WTC11 (cell line): ENCODE measurements at regions not wholly inside any gene's neighbourhood (a gene's known extent, or its start where the extent isn't known, plus 50 kb on each side); places are given as distances from the start of the nearest gene placed in this dataset.

ENCODE experiments used
- CBFB ChIP-seq: sonication (generic); formaldehyde crosslinking; IDR thresholded peaks from 2 replicates; pipeline ENCODE4 v1.8.1; 2022; ENCODE audit warnings: mild to moderate bottlenecking, low read depth, missing genetic modification reagents
- CREM ChIP-seq: sonication (generic); formaldehyde crosslinking; IDR thresholded peaks from 2 replicates; pipeline ENCODE4 v1.8.1; 2022; ENCODE audit warnings: mild to moderate bottlenecking, missing genetic modification reagents, moderate library complexity
- ELF4 ChIP-seq: sonication (generic); formaldehyde crosslinking; IDR thresholded peaks from 2 replicates; pipeline ENCODE4 v1.8.1; 2022; ENCODE audit warnings: low read depth, mild to moderate bottlenecking, moderate library complexity, missing genetic modification reagents
- ETV6 ChIP-seq: sonication (generic); formaldehyde crosslinking; IDR thresholded peaks from 2 replicates; pipeline ENCODE4 v1.8.1; 2022; ENCODE audit warnings: mild to moderate bottlenecking, missing genetic modification reagents
- FOXJ3 ChIP-seq: sonication (generic); formaldehyde crosslinking; IDR thresholded peaks from 2 replicates; pipeline ENCODE4 v1.9.0; 2021; ENCODE audit warnings: missing genetic modification reagents, mild to moderate bottlenecking, borderline replicate concordance
- FOXK1 ChIP-seq: sonication (generic); formaldehyde crosslinking; IDR thresholded peaks from 2 replicates; pipeline ENCODE4 v1.8.0; 2022; ENCODE audit warnings: mild to moderate bottlenecking, moderate library complexity, missing genetic modification reagents
- GABPB1 ChIP-seq: sonication (generic); formaldehyde crosslinking; IDR thresholded peaks from 2 replicates; pipeline ENCODE4 v1.8.1; 2023; ENCODE audit warnings: mild to moderate bottlenecking, missing genetic modification reagents
- GRHL2 ChIP-seq: fragments of 250-450 bp; sonication (Bioruptor Pico); IDR thresholded peaks from 2 replicates; pipeline ENCODE4 v1.8.0; 2022; ENCODE audit warnings: mild to moderate bottlenecking, moderate library complexity; ENCODE audit not compliant: insufficient replicate concordance, severe bottlenecking
- JAZF1 ChIP-seq: fragments of 250-450 bp; sonication (Bioruptor Pico); IDR thresholded peaks from 2 replicates; pipeline ENCODE4 v1.9.0; 2021; ENCODE audit warnings: moderate library complexity, mild to moderate bottlenecking, inconsistent platforms
- JUN ChIP-seq: sonication (generic); formaldehyde crosslinking; IDR thresholded peaks from 2 replicates; pipeline ENCODE4 v1.8.0; 2023; ENCODE audit warnings: mild to moderate bottlenecking, missing genetic modification reagents
- KAT7 ChIP-seq: sonication (generic); formaldehyde crosslinking; IDR thresholded peaks from 2 replicates; pipeline ENCODE4 v1.8.1; 2023; ENCODE audit warnings: missing genetic modification reagents, mild to moderate bottlenecking, borderline replicate concordance
- MXD4 ChIP-seq: fragments of 250-450 bp; sonication (Bioruptor Pico); IDR thresholded peaks from 2 replicates; pipeline ENCODE4 v1.8.0; 2021; ENCODE audit warnings: mild to moderate bottlenecking, moderate library complexity, borderline replicate concordance
- NFATC4 ChIP-seq: fragments of 250-450 bp; sonication (Bioruptor Pico); IDR thresholded peaks from 2 replicates; pipeline ENCODE4 v1.9.0; 2021; ENCODE audit warnings: mild to moderate bottlenecking
- NFYB ChIP-seq: sonication (generic); formaldehyde crosslinking; conservative IDR thresholded peaks from 2 replicates; pipeline ENCODE4 v1.8.0; 2022; ENCODE audit warnings: low read depth, missing genetic modification reagents
- NR1H2 ChIP-seq: sonication (generic); formaldehyde crosslinking; IDR thresholded peaks from 2 replicates; pipeline ENCODE4 v1.9.0; 2021; ENCODE audit warnings: mild to moderate bottlenecking, moderate library complexity, missing genetic modification reagents
- NR2C2 ChIP-seq: sonication (generic); formaldehyde crosslinking; IDR thresholded peaks from 2 replicates; pipeline ENCODE4 v1.8.0; 2022; ENCODE audit warnings: mild to moderate bottlenecking, missing genetic modification reagents
- PRRX2 ChIP-seq: fragments of 250-450 bp; sonication (Bioruptor Pico); IDR thresholded peaks from 2 replicates; pipeline ENCODE4 v1.8.0; 2021; ENCODE audit warnings: mild to moderate bottlenecking
- RELA ChIP-seq: sonication (generic); formaldehyde crosslinking; IDR thresholded peaks from 2 replicates; pipeline ENCODE4 v1.8.1; 2022; ENCODE audit warnings: missing genetic modification reagents, mild to moderate bottlenecking, borderline replicate concordance
- RORB ChIP-seq: fragments of 250-450 bp; sonication (Bioruptor Pico); IDR thresholded peaks from 2 replicates; pipeline ENCODE4 v1.9.0; 2021; ENCODE audit warnings: mild to moderate bottlenecking
- SMAD3 ChIP-seq: sonication (generic); formaldehyde crosslinking; IDR thresholded peaks from 2 replicates; pipeline ENCODE4 v1.8.0; 2022; ENCODE audit warnings: missing genetic modification reagents, mild to moderate bottlenecking, borderline replicate concordance
- SMAD4 ChIP-seq: sonication (generic); formaldehyde crosslinking; IDR thresholded peaks from 2 replicates; pipeline ENCODE4 v1.8.0; 2022; ENCODE audit warnings: mild to moderate bottlenecking, missing genetic modification reagents
- SOX15 ChIP-seq: fragments of 250-450 bp; sonication (Bioruptor Pico); IDR thresholded peaks from 2 replicates; pipeline ENCODE4 v1.9.0; 2021; ENCODE audit warnings: mild to moderate bottlenecking
- TCF7 ChIP-seq: sonication (generic); formaldehyde crosslinking; IDR thresholded peaks from 2 replicates; pipeline ENCODE4 v1.8.0; 2022; ENCODE audit warnings: mild to moderate bottlenecking, low read depth, missing genetic modification reagents, moderate library complexity
- TEAD4 ChIP-seq: sonication (generic); formaldehyde crosslinking; IDR thresholded peaks from 2 replicates; pipeline ENCODE4 v1.8.0; 2022; ENCODE audit warnings: mild to moderate bottlenecking, missing genetic modification reagents
- TP53 ChIP-seq: sonication (generic); formaldehyde crosslinking; IDR thresholded peaks from 2 replicates; pipeline ENCODE4 v1.8.1; 2023; ENCODE audit warnings: mild to moderate bottlenecking, missing genetic modification reagents
- ZNF138 ChIP-seq: sonication (generic); formaldehyde crosslinking; conservative IDR thresholded peaks from 2 replicates; pipeline ENCODE4 v1.8.1; 2022; ENCODE audit warnings: mild to moderate bottlenecking, moderate library complexity, missing genetic modification reagents
- ZNF219 ChIP-seq: sonication (generic); formaldehyde crosslinking; IDR thresholded peaks from 2 replicates; pipeline ENCODE4 v1.8.0; 2023; ENCODE audit warnings: missing genetic modification reagents, mild to moderate bottlenecking, borderline replicate concordance
- ZNF263 ChIP-seq: sonication (generic); formaldehyde crosslinking; IDR thresholded peaks from 2 replicates; pipeline ENCODE4 v1.8.1; 2022; ENCODE audit warnings: low read depth, mild to moderate bottlenecking, moderate library complexity, missing genetic modification reagents
- ZNF671 ChIP-seq: fragments of 250-450 bp; sonication (Bioruptor Pico); IDR thresholded peaks from 2 replicates; pipeline ENCODE4 v1.8.0; 2021; ENCODE audit warnings: mild to moderate bottlenecking
- TF ChIP-seq, protein P1 (sequence below): sonication (generic); formaldehyde crosslinking; IDR thresholded peaks from 2 replicates; pipeline ENCODE4 v1.8.1; 2023; ENCODE audit warnings: mild to moderate bottlenecking, missing genetic modification reagents
- TF ChIP-seq, protein P2 (sequence below): fragments of 250-450 bp; sonication (Bioruptor Pico); IDR thresholded peaks from 2 replicates; pipeline ENCODE4 v2.1.2; 2022; ENCODE audit warnings: mild to moderate bottlenecking, moderate library complexity
- TF ChIP-seq, protein P3 (sequence below): fragments of 250-450 bp; sonication (Bioruptor Pico); conservative IDR thresholded peaks from 2 replicates; pipeline ENCODE4 v1.9.0; 2021; ENCODE audit warnings: mild to moderate bottlenecking
- TF ChIP-seq, protein P4 (sequence below): fragments of 200-600 bp; IDR thresholded peaks from 2 replicates; pipeline ENCODE4 v1.8.0; 2022; ENCODE audit warnings: antibody characterized with exemption
- TF ChIP-seq, protein P5 (sequence below): sonication (generic); formaldehyde crosslinking; IDR thresholded peaks from 2 replicates; pipeline ENCODE4 v1.8.1; 2022; ENCODE audit warnings: mild to moderate bottlenecking, missing genetic modification reagents, moderate library complexity, borderline replicate concordance

DNA sequence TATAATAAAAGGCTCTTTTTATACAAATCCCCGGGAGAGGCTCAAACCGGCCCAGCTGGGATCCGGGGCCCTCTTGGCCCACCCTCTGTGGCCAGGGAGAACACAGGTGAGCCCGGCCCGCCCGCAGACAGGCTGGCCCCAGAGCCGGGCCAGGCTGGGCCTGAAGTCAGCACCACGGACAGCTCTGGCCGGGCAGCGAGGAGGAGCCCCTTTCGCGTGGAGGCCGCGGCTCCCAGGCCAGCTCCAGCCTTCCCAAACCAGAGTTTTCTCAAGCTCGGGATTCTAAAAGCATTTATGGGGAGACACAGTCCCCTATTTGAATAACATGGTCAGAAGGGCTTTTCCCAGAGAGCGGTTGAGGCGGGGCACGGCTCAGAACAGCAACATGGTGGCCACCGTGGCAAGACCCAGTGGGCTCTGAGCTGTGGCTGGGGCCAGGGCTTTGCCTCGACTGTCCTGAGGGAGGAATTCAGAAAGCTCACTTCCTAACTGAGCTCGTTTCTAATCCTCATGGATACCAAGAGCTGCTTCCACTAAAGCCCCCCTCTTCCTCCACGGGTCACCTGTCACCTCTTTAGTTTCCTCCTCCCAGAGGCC lies 115.4 kb downstream of the BRD1 start (continued):
- TF ChIP-seq NFYB (CRISPR knock-in tag) (no peak; the same call in 1 of the 2 replicates), ELF4 (CRISPR knock-in tag) (no peak), NFATC4 (no peak), ZNF219 (CRISPR knock-in tag) (peak; percentile 84; the same call in 1 of the 2 replicates), ZNF138 (CRISPR knock-in tag) (no peak), MXD4 (CRISPR knock-in tag) (no peak), NR2C2 (CRISPR knock-in tag) (0 out of 2 replicates have a peak, but pooled peaks have one; percentile 11), RORB (CRISPR knock-in tag) (no peak), JAZF1 (CRISPR knock-in tag) (no peak), TP53 (peak; percentile 84; the same call in 1 of the 2 replicates), CREM (CRISPR knock-in tag) (no peak), GABPB1 (CRISPR knock-in tag) (no peak), ZNF263 (no peak), SMAD3 (CRISPR knock-in tag) (peak; percentile 61; the same call in 1 of the 2 replicates), JUN (CRISPR knock-in tag) (peak; percentile 91), PRRX2 (CRISPR knock-in tag) (no peak), TEAD4 (CRISPR knock-in tag) (peak; percentile 83; the same call in 1 of the 2 replicates), FOXK1 (peak; percentile 66), GRHL2 (CRISPR knock-in tag) (no peak), SMAD4 (CRISPR knock-in tag) (peak; percentile 74; the same call in 1 of the 2 replicates), SOX15 (no peak), NR1H2 (no peak), KAT7 (no peak), RELA (no peak), FOXJ3 (no peak), CBFB (no peak), ZNF671 (CRISPR knock-in tag) (no peak), ETV6 (CRISPR knock-in tag) (peak; percentile 70; the same call in 1 of the 2 replicates), TCF7 (peak; percentile 76; the same call in 1 of the 2 replicates)
- TF ChIP-seq, protein P1, sequence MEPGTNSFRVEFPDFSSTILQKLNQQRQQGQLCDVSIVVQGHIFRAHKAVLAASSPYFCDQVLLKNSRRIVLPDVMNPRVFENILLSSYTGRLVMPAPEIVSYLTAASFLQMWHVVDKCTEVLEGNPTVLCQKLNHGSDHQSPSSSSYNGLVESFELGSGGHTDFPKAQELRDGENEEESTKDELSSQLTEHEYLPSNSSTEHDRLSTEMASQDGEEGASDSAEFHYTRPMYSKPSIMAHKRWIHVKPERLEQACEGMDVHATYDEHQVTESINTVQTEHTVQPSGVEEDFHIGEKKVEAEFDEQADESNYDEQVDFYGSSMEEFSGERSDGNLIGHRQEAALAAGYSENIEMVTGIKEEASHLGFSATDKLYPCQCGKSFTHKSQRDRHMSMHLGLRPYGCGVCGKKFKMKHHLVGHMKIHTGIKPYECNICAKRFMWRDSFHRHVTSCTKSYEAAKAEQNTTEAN, result peak; percentile 75; the same call in 1 of the 2 replicates
- TF ChIP-seq, protein P2, sequence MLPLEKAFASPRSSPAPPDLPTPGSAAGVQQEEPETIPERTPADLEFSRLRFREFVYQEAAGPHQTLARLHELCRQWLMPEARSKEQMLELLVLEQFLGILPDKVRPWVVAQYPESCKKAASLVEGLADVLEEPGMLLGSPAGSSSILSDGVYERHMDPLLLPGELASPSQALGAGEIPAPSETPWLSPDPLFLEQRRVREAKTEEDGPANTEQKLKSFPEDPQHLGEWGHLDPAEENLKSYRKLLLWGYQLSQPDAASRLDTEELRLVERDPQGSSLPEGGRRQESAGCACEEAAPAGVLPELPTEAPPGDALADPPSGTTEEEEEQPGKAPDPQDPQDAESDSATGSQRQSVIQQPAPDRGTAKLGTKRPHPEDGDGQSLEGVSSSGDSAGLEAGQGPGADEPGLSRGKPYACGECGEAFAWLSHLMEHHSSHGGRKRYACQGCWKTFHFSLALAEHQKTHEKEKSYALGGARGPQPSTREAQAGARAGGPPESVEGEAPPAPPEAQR (CRISPR knock-in tag), result no peak
- TF ChIP-seq, protein P3, sequence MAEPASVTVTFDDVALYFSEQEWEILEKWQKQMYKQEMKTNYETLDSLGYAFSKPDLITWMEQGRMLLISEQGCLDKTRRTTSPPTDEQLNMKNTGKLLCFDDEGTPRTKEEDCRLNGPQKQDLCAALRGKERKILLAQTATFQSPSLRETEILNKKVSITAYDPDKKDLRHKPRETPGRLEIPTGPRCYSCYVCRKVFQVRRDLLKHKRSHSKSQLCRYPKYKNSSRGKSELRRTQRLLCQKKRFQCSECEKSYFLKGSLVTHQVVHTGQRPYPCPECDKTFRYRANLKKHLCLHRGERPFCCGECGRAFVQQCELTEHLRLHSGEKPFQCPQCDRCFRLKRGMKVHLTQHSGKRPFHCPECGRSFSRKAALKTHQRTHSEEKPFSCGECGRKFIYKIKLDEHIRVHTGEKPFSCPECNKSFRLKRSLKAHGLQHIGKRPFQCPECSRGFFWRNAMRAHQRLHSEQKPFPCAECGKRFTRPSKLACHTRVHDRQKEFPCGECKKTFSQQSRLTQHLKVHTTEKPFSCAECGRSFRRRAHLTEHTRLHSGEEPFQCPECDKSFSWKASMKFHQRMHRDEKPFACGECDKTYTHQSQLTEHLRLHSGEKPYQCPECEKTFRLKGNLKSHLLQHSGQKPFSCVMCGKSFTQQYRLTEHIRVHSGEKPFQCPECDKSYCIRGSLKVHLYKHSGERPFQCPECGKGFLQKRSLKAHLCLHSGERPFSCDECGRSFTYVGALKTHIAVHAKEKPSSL (CRISPR knock-in tag), result no peak
- TF ChIP-seq, protein P4, sequence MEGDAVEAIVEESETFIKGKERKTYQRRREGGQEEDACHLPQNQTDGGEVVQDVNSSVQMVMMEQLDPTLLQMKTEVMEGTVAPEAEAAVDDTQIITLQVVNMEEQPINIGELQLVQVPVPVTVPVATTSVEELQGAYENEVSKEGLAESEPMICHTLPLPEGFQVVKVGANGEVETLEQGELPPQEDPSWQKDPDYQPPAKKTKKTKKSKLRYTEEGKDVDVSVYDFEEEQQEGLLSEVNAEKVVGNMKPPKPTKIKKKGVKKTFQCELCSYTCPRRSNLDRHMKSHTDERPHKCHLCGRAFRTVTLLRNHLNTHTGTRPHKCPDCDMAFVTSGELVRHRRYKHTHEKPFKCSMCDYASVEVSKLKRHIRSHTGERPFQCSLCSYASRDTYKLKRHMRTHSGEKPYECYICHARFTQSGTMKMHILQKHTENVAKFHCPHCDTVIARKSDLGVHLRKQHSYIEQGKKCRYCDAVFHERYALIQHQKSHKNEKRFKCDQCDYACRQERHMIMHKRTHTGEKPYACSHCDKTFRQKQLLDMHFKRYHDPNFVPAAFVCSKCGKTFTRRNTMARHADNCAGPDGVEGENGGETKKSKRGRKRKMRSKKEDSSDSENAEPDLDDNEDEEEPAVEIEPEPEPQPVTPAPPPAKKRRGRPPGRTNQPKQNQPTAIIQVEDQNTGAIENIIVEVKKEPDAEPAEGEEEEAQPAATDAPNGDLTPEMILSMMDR, result no peak
- TF ChIP-seq, protein P5, sequence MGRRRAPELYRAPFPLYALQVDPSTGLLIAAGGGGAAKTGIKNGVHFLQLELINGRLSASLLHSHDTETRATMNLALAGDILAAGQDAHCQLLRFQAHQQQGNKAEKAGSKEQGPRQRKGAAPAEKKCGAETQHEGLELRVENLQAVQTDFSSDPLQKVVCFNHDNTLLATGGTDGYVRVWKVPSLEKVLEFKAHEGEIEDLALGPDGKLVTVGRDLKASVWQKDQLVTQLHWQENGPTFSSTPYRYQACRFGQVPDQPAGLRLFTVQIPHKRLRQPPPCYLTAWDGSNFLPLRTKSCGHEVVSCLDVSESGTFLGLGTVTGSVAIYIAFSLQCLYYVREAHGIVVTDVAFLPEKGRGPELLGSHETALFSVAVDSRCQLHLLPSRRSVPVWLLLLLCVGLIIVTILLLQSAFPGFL (CRISPR knock-in tag), result no peak
